ENCODE measurements at regions not wholly inside any gene's neighbourhood (a gene's known extent, or its start where the extent isn't known, plus 50 kb on each side); places are given as distances from the start of the nearest gene placed in this dataset.
"Not testable (repeated sequence)": the region's sequence is repeated elsewhere in the genome, so short reads cannot be mapped to it uniquely, and the experiment has no call there.

DNA sequence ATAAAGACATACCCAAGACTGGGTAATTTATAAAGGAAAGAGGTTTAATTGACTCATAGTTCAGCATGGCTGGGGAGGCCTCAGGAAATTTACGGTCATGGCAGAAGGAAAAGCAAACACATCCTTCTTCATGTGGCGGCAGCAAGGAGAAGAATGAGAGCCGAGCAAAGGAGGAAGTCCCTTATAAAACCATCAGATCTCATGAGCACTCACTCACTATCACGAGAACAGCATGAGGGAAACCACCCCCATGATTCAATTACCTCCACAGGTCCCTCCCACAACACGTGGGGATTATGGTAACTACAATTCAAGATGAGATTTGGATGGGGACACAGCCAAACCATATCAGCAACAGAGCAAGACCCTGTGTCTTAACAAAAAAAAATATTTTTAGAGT, 98.8 kb upstream of the UBAC2 start:
- TF ChIP-seq POLR2A (IDR thresholded peaks at IDR 0.05; ENCODE audit: insufficient read depth in 1 of 2, low read depth in 2 of 2, low read length in 2 of 2); SIN3A (IDR thresholded peaks at IDR 0.05; ENCODE audit: borderline replicate concordance, low read depth, low read length); POLR2AphosphoS2 (IDR thresholded peaks at IDR 0.05; ENCODE audit: low read depth, low read length); SP2 (CRISPR knock-in tag; IDR thresholded peaks at IDR 0.05); GLI4 (CRISPR knock-in tag; IDR thresholded peaks at IDR 0.05; ENCODE audit: borderline replicate concordance): not testable (repeated sequence)
- TF ChIP-seq, protein P1, sequence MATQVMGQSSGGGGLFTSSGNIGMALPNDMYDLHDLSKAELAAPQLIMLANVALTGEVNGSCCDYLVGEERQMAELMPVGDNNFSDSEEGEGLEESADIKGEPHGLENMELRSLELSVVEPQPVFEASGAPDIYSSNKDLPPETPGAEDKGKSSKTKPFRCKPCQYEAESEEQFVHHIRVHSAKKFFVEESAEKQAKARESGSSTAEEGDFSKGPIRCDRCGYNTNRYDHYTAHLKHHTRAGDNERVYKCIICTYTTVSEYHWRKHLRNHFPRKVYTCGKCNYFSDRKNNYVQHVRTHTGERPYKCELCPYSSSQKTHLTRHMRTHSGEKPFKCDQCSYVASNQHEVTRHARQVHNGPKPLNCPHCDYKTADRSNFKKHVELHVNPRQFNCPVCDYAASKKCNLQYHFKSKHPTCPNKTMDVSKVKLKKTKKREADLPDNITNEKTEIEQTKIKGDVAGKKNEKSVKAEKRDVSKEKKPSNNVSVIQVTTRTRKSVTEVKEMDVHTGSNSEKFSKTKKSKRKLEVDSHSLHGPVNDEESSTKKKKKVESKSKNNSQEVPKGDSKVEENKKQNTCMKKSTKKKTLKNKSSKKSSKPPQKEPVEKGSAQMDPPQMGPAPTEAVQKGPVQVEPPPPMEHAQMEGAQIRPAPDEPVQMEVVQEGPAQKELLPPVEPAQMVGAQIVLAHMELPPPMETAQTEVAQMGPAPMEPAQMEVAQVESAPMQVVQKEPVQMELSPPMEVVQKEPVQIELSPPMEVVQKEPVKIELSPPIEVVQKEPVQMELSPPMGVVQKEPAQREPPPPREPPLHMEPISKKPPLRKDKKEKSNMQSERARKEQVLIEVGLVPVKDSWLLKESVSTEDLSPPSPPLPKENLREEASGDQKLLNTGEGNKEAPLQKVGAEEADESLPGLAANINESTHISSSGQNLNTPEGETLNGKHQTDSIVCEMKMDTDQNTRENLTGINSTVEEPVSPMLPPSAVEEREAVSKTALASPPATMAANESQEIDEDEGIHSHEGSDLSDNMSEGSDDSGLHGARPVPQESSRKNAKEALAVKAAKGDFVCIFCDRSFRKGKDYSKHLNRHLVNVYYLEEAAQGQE (IDR thresholded peaks at IDR 0.05; ENCODE audit: borderline replicate concordance in 1 of 2, low read depth in 1 of 2, low read length in 2 of 2), result not testable (repeated sequence)
- TF ChIP-seq, protein P2, sequence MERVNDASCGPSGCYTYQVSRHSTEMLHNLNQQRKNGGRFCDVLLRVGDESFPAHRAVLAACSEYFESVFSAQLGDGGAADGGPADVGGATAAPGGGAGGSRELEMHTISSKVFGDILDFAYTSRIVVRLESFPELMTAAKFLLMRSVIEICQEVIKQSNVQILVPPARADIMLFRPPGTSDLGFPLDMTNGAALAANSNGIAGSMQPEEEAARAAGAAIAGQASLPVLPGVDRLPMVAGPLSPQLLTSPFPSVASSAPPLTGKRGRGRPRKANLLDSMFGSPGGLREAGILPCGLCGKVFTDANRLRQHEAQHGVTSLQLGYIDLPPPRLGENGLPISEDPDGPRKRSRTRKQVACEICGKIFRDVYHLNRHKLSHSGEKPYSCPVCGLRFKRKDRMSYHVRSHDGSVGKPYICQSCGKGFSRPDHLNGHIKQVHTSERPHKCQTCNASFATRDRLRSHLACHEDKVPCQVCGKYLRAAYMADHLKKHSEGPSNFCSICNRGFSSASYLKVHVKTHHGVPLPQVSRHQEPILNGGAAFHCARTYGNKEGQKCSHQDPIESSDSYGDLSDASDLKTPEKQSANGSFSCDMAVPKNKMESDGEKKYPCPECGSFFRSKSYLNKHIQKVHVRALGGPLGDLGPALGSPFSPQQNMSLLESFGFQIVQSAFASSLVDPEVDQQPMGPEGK (CRISPR knock-in tag; IDR thresholded peaks at IDR 0.05), result not testable (repeated sequence)
- TF ChIP-seq, protein P3, sequence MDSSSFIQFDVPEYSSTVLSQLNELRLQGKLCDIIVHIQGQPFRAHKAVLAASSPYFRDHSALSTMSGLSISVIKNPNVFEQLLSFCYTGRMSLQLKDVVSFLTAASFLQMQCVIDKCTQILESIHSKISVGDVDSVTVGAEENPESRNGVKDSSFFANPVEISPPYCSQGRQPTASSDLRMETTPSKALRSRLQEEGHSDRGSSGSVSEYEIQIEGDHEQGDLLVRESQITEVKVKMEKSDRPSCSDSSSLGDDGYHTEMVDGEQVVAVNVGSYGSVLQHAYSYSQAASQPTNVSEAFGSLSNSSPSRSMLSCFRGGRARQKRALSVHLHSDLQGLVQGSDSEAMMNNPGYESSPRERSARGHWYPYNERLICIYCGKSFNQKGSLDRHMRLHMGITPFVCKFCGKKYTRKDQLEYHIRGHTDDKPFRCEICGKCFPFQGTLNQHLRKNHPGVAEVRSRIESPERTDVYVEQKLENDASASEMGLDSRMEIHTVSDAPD (CRISPR knock-in tag; IDR thresholded peaks at IDR 0.05), result not testable (repeated sequence)
- TF ChIP-seq, protein P4, sequence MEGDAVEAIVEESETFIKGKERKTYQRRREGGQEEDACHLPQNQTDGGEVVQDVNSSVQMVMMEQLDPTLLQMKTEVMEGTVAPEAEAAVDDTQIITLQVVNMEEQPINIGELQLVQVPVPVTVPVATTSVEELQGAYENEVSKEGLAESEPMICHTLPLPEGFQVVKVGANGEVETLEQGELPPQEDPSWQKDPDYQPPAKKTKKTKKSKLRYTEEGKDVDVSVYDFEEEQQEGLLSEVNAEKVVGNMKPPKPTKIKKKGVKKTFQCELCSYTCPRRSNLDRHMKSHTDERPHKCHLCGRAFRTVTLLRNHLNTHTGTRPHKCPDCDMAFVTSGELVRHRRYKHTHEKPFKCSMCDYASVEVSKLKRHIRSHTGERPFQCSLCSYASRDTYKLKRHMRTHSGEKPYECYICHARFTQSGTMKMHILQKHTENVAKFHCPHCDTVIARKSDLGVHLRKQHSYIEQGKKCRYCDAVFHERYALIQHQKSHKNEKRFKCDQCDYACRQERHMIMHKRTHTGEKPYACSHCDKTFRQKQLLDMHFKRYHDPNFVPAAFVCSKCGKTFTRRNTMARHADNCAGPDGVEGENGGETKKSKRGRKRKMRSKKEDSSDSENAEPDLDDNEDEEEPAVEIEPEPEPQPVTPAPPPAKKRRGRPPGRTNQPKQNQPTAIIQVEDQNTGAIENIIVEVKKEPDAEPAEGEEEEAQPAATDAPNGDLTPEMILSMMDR (CRISPR knock-in tag; IDR thresholded peaks at IDR 0.05), result not testable (repeated sequence)

Data from HepG2 (cell line).